22Rv1 (cell line): ENCODE measurements at regions not wholly inside any gene's neighbourhood (a gene's known extent, or its start where the extent isn't known, plus 50 kb on each side); places are given as distances from the start of the nearest gene placed in this dataset.

Experiments
- CTCF ChIP-seq: fragments of 450-650 bp; IDR thresholded peaks from 2 replicates; pipeline ENCODE4 v1.5.1; 2017; ENCODE audit warnings: mild to moderate bottlenecking
- ZFX ChIP-seq: fragments of 450-650 bp; IDR thresholded peaks from 2 replicates; pipeline ENCODE4 v1.6.1; 2017; ENCODE audit warnings: antibody characterized with exemption, borderline replicate concordance

GRCh38 chr13:87889254-87889653 lies 218.1 kb downstream of the SLITRK5 start:
- no peak for TF ChIP-seq CTCF
- TF ChIP-seq ZFX = no peak
